Tibial nerve (tissue), 4 donors: ENCODE measurements at regions not wholly inside any gene's neighbourhood (a gene's known extent, or its start where the extent isn't known, plus 50 kb on each side); places are given as distances from the start of the nearest gene placed in this dataset.

Source experiments
- CTCF ChIP-seq, 5 experiments: fragments of 200-600 bp in 3 of 5; fragments of 450-650 bp in 2 of 5; sonication (generic) in 3 of 5; IDR thresholded peaks; one replicate each; pipeline ENCODE4 v1.5.1; 2016 to 2019; ENCODE audit warnings: antibody characterized with exemption in 5 of 5, mild to moderate bottlenecking in 3 of 5, moderate library complexity in 2 of 5
- EP300 ChIP-seq, 2 donors: sonication (generic); formaldehyde crosslinking; IDR thresholded peaks; one replicate each; pipeline ENCODE4 v1.6.1; 2017; ENCODE audit warnings: antibody characterized with exemption in 2 of 2, mild to moderate bottlenecking in 1 of 2
- POLR2A ChIP-seq, 2 donors: fragments of 450-650 bp; IDR thresholded peaks; one replicate each; pipeline ENCODE4 v1.6.1; 2017; ENCODE audit warnings: antibody characterized with exemption in 2 of 2, mild to moderate bottlenecking in 2 of 2, moderate library complexity in 2 of 2

- TF ChIP-seq CTCF (IDR thresholded peaks at IDR 0.05) (no peak), POLR2A (IDR thresholded peaks at IDR 0.05) (no peak), EP300 (IDR thresholded peaks at IDR 0.05) (no peak)
These were observed 258.7 kb upstream of the ID4 start for GRCh38 chr6:19578481-19578880.
